Type B pancreatic cell (in vitro differentiated cells): ENCODE measurements at regions not wholly inside any gene's neighbourhood (a gene's known extent, or its start where the extent isn't known, plus 50 kb on each side); places are given as distances from the start of the nearest gene placed in this dataset.

Experiments used
- DNase-seq: peaks from one replicate; pipeline ENCODE4 v3.0.0; 2021; ENCODE audit warnings: mixed read lengths; ENCODE audit not compliant: unreplicated experiment; ENCODE audit errors: extremely low spot score
- H3K27ac Mint-ChIP-seq: 2 replicates; pipeline ENCODE4 v1.8.0; 2021; ENCODE audit warnings: mild to moderate bottlenecking, mixed read lengths
- H3K27me3 Mint-ChIP-seq: 2 replicates; pipeline ENCODE4 v1.8.0; 2021; ENCODE audit warnings: mixed read lengths
- H3K36me3 Mint-ChIP-seq: 2 replicates; pipeline ENCODE4 v1.8.0; 2021; ENCODE audit warnings: mixed read lengths
- H3K4me1 Mint-ChIP-seq: one replicate; pipeline ENCODE4 v1.8.0; 2021; ENCODE audit warnings: mixed read lengths; ENCODE audit not compliant: unreplicated experiment
- H3K4me3 Mint-ChIP-seq: 2 replicates; pipeline ENCODE4 v1.8.0; 2021; ENCODE audit warnings: mild to moderate bottlenecking, mixed read lengths
- H3K9me3 Mint-ChIP-seq: 2 replicates; pipeline ENCODE4 v1.8.0; 2021; ENCODE audit warnings: mixed read lengths
- TF ChIP-seq, protein P1 (sequence below): fragments of 200-600 bp; sonication (generic); conservative IDR thresholded peaks from 2 replicates; pipeline ENCODE4 v1.5.0; 2021; ENCODE audit warnings: antibody characterized with exemption, mild to moderate bottlenecking

DNA sequence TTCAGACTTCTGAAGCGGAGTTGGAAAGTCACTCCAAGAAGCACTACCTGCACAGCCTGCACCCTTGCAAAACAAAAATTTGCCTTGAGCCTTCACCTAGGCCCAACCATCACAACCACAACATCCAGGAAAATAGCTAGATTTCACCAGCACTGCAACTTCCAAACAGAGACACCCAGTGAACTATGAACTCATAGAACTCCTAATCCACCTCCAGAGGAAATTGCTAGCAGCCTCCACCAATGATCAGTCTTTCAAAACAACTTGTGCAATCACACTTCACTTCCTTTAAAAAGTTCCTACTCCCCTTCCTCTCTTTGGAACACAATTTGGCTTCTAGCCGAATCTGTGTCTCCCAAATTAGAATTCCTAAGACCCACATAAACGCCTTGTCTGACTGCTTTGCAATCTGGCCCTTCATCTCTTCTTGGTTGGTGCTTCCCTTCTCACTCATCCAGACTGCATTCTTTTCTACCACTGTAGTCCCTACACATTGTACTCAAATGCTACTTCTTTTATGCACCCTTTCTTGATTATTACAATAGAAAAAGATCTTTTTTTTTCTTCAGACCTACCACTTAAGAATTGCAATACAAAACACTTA, 489.2 kb upstream of the ARGLU1 start:
- no peaks in the 10 kb centered on the region for H3K4me1 Mint-ChIP-seq
- H3K9me3 Mint-ChIP-seq: peaks cover 3% of the 10 kb centered on the region
- no peak overlapping the region for H3K4me3 Mint-ChIP-seq
- H3K27ac Mint-ChIP-seq: no peak overlapping the region
- no peaks in the 10 kb centered on the region for H3K27me3 Mint-ChIP-seq
- H3K36me3 Mint-ChIP-seq: no peaks in the 10 kb centered on the region
- TF ChIP-seq, protein P1, sequence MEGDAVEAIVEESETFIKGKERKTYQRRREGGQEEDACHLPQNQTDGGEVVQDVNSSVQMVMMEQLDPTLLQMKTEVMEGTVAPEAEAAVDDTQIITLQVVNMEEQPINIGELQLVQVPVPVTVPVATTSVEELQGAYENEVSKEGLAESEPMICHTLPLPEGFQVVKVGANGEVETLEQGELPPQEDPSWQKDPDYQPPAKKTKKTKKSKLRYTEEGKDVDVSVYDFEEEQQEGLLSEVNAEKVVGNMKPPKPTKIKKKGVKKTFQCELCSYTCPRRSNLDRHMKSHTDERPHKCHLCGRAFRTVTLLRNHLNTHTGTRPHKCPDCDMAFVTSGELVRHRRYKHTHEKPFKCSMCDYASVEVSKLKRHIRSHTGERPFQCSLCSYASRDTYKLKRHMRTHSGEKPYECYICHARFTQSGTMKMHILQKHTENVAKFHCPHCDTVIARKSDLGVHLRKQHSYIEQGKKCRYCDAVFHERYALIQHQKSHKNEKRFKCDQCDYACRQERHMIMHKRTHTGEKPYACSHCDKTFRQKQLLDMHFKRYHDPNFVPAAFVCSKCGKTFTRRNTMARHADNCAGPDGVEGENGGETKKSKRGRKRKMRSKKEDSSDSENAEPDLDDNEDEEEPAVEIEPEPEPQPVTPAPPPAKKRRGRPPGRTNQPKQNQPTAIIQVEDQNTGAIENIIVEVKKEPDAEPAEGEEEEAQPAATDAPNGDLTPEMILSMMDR: no peak
- no peak for DNase-seq

DNA sequence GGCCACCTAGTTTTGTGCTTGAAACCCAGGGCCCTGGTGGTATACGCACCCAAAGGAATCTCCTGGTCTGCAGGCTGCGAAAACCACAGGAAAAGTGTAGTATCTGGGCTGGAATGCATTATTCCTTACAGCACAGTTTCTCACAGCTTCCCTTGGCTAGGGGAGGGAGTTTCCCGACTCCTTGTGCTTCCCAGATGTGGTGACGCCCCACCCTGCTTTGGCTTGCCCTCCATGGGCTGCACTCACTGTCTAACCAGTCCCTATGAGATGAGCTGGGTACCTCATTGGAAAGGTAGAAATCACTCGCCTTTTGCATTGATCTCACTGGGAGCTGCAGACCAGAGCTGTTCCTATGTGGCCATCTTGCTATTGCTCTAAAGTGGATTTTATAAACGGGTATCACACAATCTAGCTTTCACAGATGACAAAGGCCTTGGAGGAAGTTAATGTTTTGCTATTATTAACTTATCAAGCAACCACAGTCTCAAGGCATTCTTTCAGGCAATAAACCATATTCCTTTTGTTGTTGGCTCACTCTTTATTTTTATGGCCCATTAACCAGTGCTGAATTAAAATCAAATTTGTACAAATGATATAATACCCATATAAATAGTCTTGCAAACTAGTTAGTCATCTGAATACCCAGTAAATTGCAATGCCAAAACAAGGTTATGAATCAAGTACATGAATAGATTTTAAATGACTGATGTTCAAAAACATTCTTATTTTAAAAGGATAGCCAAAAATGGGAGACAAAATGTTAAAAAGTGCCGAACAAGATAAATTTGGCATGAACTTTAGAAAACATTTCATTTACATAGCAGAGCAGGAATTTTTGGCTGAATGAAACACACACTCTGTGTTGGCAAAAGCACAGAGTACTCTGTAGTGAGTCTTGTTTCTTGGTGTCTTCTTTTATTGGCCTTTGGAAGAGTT, 475.4 kb upstream of the ARGLU1 start:
- DNase-seq: no peak
- Mint-ChIP-seq H3K9me3 (peaks cover 6% of the 10 kb centered on the region), H3K36me3 (no peaks in the 10 kb centered on the region), H3K27ac (no peak overlapping the region), H3K4me3 (no peak overlapping the region), H3K27me3 (no peaks in the 10 kb centered on the region), H3K4me1 (no peaks in the 10 kb centered on the region)
- TF ChIP-seq, protein P1: no peak

DNA sequence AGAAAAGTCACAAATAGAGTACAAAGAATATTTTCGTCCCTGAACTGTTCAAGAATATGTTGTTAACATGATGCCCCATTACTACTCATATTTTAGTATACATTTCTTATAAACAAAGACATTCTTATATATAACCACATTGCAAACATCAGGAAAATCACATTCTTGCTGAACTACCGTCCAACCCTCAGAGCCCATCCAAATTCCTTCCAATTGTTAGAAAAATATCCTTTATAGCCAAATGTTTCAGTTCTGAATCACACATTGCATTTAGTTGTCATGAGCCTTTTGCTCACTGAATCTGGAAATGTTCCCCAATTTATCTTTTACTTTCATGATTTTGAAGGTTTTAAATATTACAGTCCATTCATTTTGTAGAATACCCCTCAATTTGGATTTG, 467.8 kb upstream of the ARGLU1 start:
- Mint-ChIP-seq H3K9me3 (no peaks in the 10 kb centered on the region), H3K27ac (no peak overlapping the region), H3K4me3 (no peak overlapping the region), H3K4me1 (no peaks in the 10 kb centered on the region), H3K36me3 (no peaks in the 10 kb centered on the region), H3K27me3 (no peaks in the 10 kb centered on the region)
- DNase-seq: no peak
- TF ChIP-seq, protein P1: no peak

DNA sequence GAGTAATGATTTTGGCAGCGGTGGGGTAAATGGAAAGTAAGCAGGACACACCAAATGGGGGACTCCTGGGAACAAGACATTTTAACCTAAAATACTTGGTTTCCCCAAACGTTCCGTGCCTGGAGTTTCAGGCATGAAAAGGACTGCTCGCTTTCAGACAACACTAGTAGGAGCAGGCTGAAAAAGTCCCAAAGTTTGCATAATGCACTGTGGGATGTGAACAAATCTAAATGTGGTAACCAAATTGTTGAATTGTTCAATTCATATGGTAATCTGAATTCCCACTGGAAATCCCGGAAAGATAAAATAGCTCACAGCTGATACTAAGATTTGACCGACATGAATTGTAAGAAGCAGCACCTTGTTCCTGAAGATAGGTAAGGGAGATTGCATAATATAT, 467.2 kb upstream of the ARGLU1 start:
- Mint-ChIP-seq H3K9me3 (no peaks in the 10 kb centered on the region), H3K4me3 (no peak overlapping the region), H3K27ac (no peak overlapping the region), H3K36me3 (no peaks in the 10 kb centered on the region), H3K4me1 (no peaks in the 10 kb centered on the region), H3K27me3 (no peaks in the 10 kb centered on the region)
- TF ChIP-seq, protein P1: no peak
- DNase-seq: no peak

DNA sequence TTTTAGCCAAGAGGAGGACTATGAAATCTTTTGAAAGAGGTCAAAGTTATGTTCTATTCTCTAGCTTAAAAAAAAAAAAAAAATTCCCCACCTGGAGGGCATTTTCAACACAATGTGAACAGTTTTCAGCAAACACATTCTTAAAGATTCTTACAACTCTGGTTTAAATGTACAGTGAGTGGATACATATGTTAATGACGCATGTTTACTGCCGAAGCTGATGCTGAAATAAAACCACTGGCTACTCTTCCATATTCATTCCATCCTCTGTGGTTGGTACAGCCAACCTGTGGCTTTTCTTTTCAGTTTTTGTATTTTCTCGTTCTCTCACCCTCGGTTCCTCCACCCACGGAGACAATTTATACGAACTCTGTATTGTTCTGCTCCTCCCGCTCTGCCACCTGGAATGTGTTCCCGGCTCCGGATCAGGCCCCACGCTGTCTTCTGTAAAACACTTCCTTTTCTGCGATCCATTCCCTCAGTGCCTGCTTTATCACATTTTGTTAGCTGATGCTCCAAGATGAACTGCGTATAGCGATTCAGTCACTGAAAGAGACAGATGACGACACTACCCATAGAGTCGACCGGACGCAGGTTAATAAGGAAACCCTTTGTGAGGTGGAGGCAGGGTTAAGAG, 466.4 kb upstream of the ARGLU1 start:
- Mint-ChIP-seq H3K27me3 (no peaks in the 10 kb centered on the region), H3K36me3 (no peaks in the 10 kb centered on the region), H3K4me3 (no peak overlapping the region), H3K9me3 (no peaks in the 10 kb centered on the region), H3K4me1 (no peaks in the 10 kb centered on the region), H3K27ac (no peak overlapping the region)
- DNase-seq: no peak
- TF ChIP-seq, protein P1: no peak
